Fibroblast of lung (primary cell): ENCODE measurements at regions not wholly inside any gene's neighbourhood (a gene's known extent, or its start where the extent isn't known, plus 50 kb on each side); places are given as distances from the start of the nearest gene placed in this dataset.

Source experiments
- EZH2 ChIP-seq: IDR thresholded peaks from 2 replicates; pipeline ENCODE4 v1.5.1; 2012; ENCODE audit warnings: low read length, control low read depth, mild to moderate bottlenecking; ENCODE audit errors: missing control alignments
- TF ChIP-seq, protein P1 (sequence below), 2 donors: IDR thresholded peaks in 1 of 2; conservative IDR thresholded peaks in 1 of 2; 1 replicate in 1 of 2; 2 replicates in 1 of 2; pipeline ENCODE4 v1.5.1; 2011 to 2012; ENCODE audit warnings: low read length in 2 of 2, control low read depth in 1 of 2, inconsistent platforms in 1 of 2, low read depth in 1 of 2, mild to moderate bottlenecking in 1 of 2

DNA sequence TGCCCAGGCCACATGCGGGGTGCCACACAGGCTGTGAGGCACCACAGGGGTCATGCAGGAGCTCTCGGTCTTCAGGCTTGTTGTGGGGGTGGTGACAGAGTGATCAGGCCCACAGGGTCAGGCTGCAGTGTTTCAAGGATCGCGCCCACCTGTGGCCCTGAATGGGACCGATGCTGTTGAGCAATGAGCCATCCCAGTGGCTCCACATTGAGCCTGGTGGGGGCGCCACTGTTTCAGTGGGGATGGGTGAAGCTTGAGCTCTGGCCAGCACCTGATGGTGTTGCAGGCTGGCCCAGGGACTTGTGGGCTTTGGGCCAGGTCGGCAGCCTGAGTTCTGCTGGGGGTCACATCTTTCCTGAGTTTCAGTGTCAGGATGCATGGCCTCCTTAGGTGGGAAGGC lies 230.1 kb downstream of the UBE3A start:
- TF ChIP-seq, protein P1, sequence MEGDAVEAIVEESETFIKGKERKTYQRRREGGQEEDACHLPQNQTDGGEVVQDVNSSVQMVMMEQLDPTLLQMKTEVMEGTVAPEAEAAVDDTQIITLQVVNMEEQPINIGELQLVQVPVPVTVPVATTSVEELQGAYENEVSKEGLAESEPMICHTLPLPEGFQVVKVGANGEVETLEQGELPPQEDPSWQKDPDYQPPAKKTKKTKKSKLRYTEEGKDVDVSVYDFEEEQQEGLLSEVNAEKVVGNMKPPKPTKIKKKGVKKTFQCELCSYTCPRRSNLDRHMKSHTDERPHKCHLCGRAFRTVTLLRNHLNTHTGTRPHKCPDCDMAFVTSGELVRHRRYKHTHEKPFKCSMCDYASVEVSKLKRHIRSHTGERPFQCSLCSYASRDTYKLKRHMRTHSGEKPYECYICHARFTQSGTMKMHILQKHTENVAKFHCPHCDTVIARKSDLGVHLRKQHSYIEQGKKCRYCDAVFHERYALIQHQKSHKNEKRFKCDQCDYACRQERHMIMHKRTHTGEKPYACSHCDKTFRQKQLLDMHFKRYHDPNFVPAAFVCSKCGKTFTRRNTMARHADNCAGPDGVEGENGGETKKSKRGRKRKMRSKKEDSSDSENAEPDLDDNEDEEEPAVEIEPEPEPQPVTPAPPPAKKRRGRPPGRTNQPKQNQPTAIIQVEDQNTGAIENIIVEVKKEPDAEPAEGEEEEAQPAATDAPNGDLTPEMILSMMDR (conservative IDR thresholded peaks at IDR 0.05 in 1 of 2, IDR thresholded peaks at IDR 0.05 in 1 of 2; ENCODE audit: low read depth in 1 of 2, low read length in 2 of 2): no peak
- no peak for TF ChIP-seq EZH2
